HL-60 (cell line): ENCODE measurements at regions not wholly inside any gene's neighbourhood (a gene's known extent, or its start where the extent isn't known, plus 50 kb on each side); places are given as distances from the start of the nearest gene placed in this dataset.

Experiments used
- DNase-seq, 2 experiments: peaks; one replicate each; pipeline ENCODE4 v3.0.0-alpha.2; 2010 to 2020; ENCODE audit warnings: low read depth in 1 of 2, low spot score in 1 of 2
- H3K27ac ChIP-seq: fragments of 250-450 bp; sonication (Bioruptor Pico); replicated peaks from 2 replicates; pipeline ENCODE4 v1.5.1; 2020; ENCODE audit warnings: mild to moderate bottlenecking, moderate library complexity
- H3K27me3 ChIP-seq: fragments of 250-450 bp; sonication (Bioruptor Pico); 2 replicates; pipeline ENCODE4 v1.5.1; 2021; ENCODE audit warnings: mild to moderate bottlenecking, moderate library complexity; ENCODE audit not compliant: insufficient read depth, poor library complexity, severe bottlenecking
- H3K4me3 ChIP-seq: replicated peaks from 2 replicates; pipeline ENCODE4 v1.5.1; 2011; ENCODE audit warnings: mild to moderate bottlenecking, control low read depth, low read length; ENCODE audit not compliant: insufficient read depth
- GABPA ChIP-seq: IDR thresholded peaks from 2 replicates; pipeline ENCODE4 v1.6.1; 2012; ENCODE audit warnings: low read depth
- POLR2AphosphoS5 ChIP-seq: IDR thresholded peaks from 2 replicates; pipeline ENCODE4 v1.6.1; 2012; ENCODE audit warnings: low read depth
- SPI1 ChIP-seq: IDR thresholded peaks from 2 replicates; pipeline ENCODE4 v1.6.1; 2012; ENCODE audit warnings: low read depth, mild to moderate bottlenecking, borderline replicate concordance
- TF ChIP-seq, protein P1 (sequence below): IDR thresholded peaks from 2 replicates; pipeline ENCODE4 v1.6.1; 2012; ENCODE audit warnings: low read depth; ENCODE audit not compliant: insufficient replicate concordance
- TF ChIP-seq, protein P2 (sequence below): IDR thresholded peaks from one replicate; pipeline ENCODE4 v1.5.1; 2011; ENCODE audit warnings: low read length, control low read depth, inconsistent platforms; ENCODE audit not compliant: insufficient read depth

GRCh38 chr5:53313145-53313544 lies 167.3 kb upstream of the FST start:
- no peak for TF ChIP-seq POLR2AphosphoS5
- TF ChIP-seq SPI1 = no peak
- no peak for TF ChIP-seq GABPA
- TF ChIP-seq, protein P1, sequence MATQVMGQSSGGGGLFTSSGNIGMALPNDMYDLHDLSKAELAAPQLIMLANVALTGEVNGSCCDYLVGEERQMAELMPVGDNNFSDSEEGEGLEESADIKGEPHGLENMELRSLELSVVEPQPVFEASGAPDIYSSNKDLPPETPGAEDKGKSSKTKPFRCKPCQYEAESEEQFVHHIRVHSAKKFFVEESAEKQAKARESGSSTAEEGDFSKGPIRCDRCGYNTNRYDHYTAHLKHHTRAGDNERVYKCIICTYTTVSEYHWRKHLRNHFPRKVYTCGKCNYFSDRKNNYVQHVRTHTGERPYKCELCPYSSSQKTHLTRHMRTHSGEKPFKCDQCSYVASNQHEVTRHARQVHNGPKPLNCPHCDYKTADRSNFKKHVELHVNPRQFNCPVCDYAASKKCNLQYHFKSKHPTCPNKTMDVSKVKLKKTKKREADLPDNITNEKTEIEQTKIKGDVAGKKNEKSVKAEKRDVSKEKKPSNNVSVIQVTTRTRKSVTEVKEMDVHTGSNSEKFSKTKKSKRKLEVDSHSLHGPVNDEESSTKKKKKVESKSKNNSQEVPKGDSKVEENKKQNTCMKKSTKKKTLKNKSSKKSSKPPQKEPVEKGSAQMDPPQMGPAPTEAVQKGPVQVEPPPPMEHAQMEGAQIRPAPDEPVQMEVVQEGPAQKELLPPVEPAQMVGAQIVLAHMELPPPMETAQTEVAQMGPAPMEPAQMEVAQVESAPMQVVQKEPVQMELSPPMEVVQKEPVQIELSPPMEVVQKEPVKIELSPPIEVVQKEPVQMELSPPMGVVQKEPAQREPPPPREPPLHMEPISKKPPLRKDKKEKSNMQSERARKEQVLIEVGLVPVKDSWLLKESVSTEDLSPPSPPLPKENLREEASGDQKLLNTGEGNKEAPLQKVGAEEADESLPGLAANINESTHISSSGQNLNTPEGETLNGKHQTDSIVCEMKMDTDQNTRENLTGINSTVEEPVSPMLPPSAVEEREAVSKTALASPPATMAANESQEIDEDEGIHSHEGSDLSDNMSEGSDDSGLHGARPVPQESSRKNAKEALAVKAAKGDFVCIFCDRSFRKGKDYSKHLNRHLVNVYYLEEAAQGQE = no peak
- TF ChIP-seq, protein P2, sequence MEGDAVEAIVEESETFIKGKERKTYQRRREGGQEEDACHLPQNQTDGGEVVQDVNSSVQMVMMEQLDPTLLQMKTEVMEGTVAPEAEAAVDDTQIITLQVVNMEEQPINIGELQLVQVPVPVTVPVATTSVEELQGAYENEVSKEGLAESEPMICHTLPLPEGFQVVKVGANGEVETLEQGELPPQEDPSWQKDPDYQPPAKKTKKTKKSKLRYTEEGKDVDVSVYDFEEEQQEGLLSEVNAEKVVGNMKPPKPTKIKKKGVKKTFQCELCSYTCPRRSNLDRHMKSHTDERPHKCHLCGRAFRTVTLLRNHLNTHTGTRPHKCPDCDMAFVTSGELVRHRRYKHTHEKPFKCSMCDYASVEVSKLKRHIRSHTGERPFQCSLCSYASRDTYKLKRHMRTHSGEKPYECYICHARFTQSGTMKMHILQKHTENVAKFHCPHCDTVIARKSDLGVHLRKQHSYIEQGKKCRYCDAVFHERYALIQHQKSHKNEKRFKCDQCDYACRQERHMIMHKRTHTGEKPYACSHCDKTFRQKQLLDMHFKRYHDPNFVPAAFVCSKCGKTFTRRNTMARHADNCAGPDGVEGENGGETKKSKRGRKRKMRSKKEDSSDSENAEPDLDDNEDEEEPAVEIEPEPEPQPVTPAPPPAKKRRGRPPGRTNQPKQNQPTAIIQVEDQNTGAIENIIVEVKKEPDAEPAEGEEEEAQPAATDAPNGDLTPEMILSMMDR = no peak
- no peaks in the 10 kb centered on the region for H3K27me3 ChIP-seq
- no peak overlapping the region for H3K27ac ChIP-seq
- no peak for DNase-seq
- H3K4me3 ChIP-seq = no peak overlapping the region

GRCh38 chr5:53318303-53318702 lies 162.1 kb upstream of the FST start:
- no peak for TF ChIP-seq GABPA
- TF ChIP-seq POLR2AphosphoS5 = no peak
- TF ChIP-seq SPI1 = no peak
- TF ChIP-seq, protein P1 = no peak
- no peak overlapping the region for H3K4me3 ChIP-seq
- peaks cover 3% of the 10 kb centered on the region for H3K27me3 ChIP-seq
- H3K27ac ChIP-seq = no peak overlapping the region
- no peak for DNase-seq

DNA sequence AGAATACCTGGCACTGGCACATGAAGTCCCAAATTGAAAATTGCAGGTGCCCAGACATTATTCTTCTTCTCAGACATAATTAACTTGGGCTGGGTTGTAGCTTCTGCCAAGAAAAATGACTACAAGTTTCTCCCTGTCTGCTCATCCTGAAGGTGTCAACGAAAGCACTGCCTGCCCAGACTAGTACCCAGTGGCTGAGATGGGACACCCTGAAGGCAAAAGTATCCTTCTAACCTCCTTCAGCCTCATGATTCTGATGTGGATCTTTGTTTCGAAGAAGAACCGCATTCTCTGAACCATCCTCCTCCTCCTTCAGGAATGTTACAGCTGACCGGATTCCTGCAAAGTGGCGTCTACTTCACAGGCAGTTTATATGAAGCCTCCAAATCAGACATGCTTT lies 161.1 kb upstream of the FST start:
- Histone ChIP-seq H3K27me3 (peaks cover 3% of the 10 kb centered on the region), H3K4me3 (no peak overlapping the region), H3K27ac (no peak overlapping the region)
- DNase-seq = no peak
- TF ChIP-seq, protein P1 = no peak
- TF ChIP-seq GABPA = no peak
- no peak for TF ChIP-seq POLR2AphosphoS5

GRCh38 chr5:53321073-53321472 lies 159.4 kb upstream of the FST start:
- Histone ChIP-seq H3K4me3 (no peak overlapping the region), H3K27me3 (peaks cover 6% of the 10 kb centered on the region), H3K27ac (no peak overlapping the region)
- DNase-seq = no peak
- TF ChIP-seq, protein P1 = no peak
- no peak for TF ChIP-seq GABPA
- TF ChIP-seq, protein P2 = no peak
- no peak for TF ChIP-seq SPI1
- TF ChIP-seq POLR2AphosphoS5 = no peak
